ENCODE measurements at regions not wholly inside any gene's neighbourhood (a gene's known extent, or its start where the extent isn't known, plus 50 kb on each side); places are given as distances from the start of the nearest gene placed in this dataset.
"Not testable (repeated sequence)": the region's sequence is repeated elsewhere in the genome, so short reads cannot be mapped to it uniquely, and the experiment has no call there.

GRCh38 chr16:13471036-13471435, 448.9 kb upstream of the ERCC4 start:
- no peak for DNase-seq (ENCODE audit: low spot score)

GRCh38 chr16:13478991-13479390, 441.0 kb upstream of the ERCC4 start:
- no peak for DNase-seq (ENCODE audit: low spot score)

- DNase-seq (ENCODE audit: low spot score), result no peak
These were observed 440.4 kb upstream of the ERCC4 start for GRCh38 chr16:13479549-13479948.

- DNase-seq (ENCODE audit: low spot score), result no peak
These were observed 439.2 kb upstream of the ERCC4 start for GRCh38 chr16:13480801-13481200.

- DNase-seq (ENCODE audit: low spot score), result no peak
These were observed 436.8 kb upstream of the ERCC4 start for GRCh38 chr16:13483121-13483520.

- DNase-seq (ENCODE audit: low spot score), result not testable (repeated sequence)
These were observed 430.5 kb upstream of the ERCC4 start for GRCh38 chr16:13489416-13489815.

- no peak for DNase-seq (ENCODE audit: low spot score)
These were observed 427.9 kb upstream of the ERCC4 start for GRCh38 chr16:13492046-13492445.

- no peak for DNase-seq (ENCODE audit: low spot score)
These were observed 415.9 kb upstream of the ERCC4 start for GRCh38 chr16:13503960-13504635.

- no peak for DNase-seq (ENCODE audit: low spot score)
These were observed 412.4 kb upstream of the ERCC4 start for GRCh38 chr16:13507530-13507929.

- no peak for DNase-seq (ENCODE audit: low spot score)
These were observed 409.4 kb upstream of the ERCC4 start for GRCh38 chr16:13510425-13511151.

- DNase-seq (ENCODE audit: low spot score), result no peak
These were observed 402.1 kb upstream of the ERCC4 start for GRCh38 chr16:13517841-13518240.

GRCh38 chr16:13519871-13520270, 400.1 kb upstream of the ERCC4 start:
- DNase-seq (ENCODE audit: low spot score), result no peak

- no peak for DNase-seq (ENCODE audit: low spot score)
These were observed 398.6 kb upstream of the ERCC4 start for GRCh38 chr16:13521356-13521755.

GRCh38 chr16:13527332-13527731, 392.6 kb upstream of the ERCC4 start:
- no peak for DNase-seq (ENCODE audit: low spot score)

GRCh38 chr16:13528691-13529090, 391.3 kb upstream of the ERCC4 start:
- DNase-seq (ENCODE audit: low spot score), result no peak

- DNase-seq (ENCODE audit: low spot score), result no peak
These were observed 390.6 kb upstream of the ERCC4 start for GRCh38 chr16:13529193-13529982.

- no peak for DNase-seq (ENCODE audit: low spot score)
These were observed 379.2 kb upstream of the ERCC4 start for GRCh38 chr16:13540771-13541170.

- no peak for DNase-seq (ENCODE audit: low spot score)
These were observed 377.7 kb upstream of the ERCC4 start for GRCh38 chr16:13542284-13542683.

- DNase-seq (ENCODE audit: low spot score), result no peak
These were observed 376.1 kb upstream of the ERCC4 start for GRCh38 chr16:13543850-13544249.

- no peak for DNase-seq (ENCODE audit: low spot score)
These were observed 374.7 kb upstream of the ERCC4 start for GRCh38 chr16:13545271-13545670.

- DNase-seq (ENCODE audit: low spot score), result no peak
These were observed 369.7 kb upstream of the ERCC4 start for GRCh38 chr16:13550254-13550653.

- DNase-seq (ENCODE audit: low spot score), result no peak
These were observed 367.6 kb upstream of the ERCC4 start for GRCh38 chr16:13552062-13552959.

All from hepatic stellate cell (primary cell).